Esophagus muscularis mucosa (tissue), 4 donors: ENCODE measurements at regions not wholly inside any gene's neighbourhood (a gene's known extent, or its start where the extent isn't known, plus 50 kb on each side); places are given as distances from the start of the nearest gene placed in this dataset.
A peak's percentile ranks its signal among the peaks of the same experiment; 100 is the strongest.

Experiments used
- DNase-seq: peaks from one replicate; pipeline ENCODE4 v3.0.0-alpha.2; 2017; ENCODE audit errors: extremely low spot score
- H3K27ac ChIP-seq, 4 donors: fragments of 200-600 bp; sonication (generic); replicated peaks in 1 of 4; 1 replicate in 3 of 4; 2 replicates in 1 of 4; pipeline ENCODE4 v1.5.1; 2016 to 2019; ENCODE audit warnings: mild to moderate bottlenecking in 1 of 4
- H3K27me3 ChIP-seq, 4 donors: fragments of 200-600 bp; sonication (generic); one replicate each; pipeline versions ENCODE4 v1.5.1 to v1.6.0; 2016 to 2019
- H3K36me3 ChIP-seq, 4 donors: fragments of 200-600 bp; sonication (generic); one replicate each; pipeline ENCODE4 v1.5.1; 2016 to 2019
- H3K4me1 ChIP-seq, 4 donors: fragments of 200-600 bp; sonication (generic); one replicate each; pipeline ENCODE4 v1.5.1; 2016 to 2019
- H3K4me3 ChIP-seq, 4 donors: fragments of 200-600 bp; sonication (generic); 1 replicate in 2 of 4; 2 replicates in 2 of 4; pipeline ENCODE4 v1.5.1; 2016 to 2019; ENCODE audit warnings: mild to moderate bottlenecking in 4 of 4, moderate library complexity in 1 of 4
- H3K9me3 ChIP-seq, 4 donors: fragments of 200-600 bp; sonication (generic); 1 replicate in 3 of 4; 2 replicates in 1 of 4; pipeline ENCODE4 v1.5.1; 2016 to 2019
- CTCF ChIP-seq, 3 experiments: fragments of 200-600 bp in 2 of 3; fragments of 450-650 bp in 1 of 3; sonication (generic) in 2 of 3; IDR thresholded peaks; one replicate each; pipeline ENCODE4 v1.5.1; 2017 to 2019; ENCODE audit warnings: antibody characterized with exemption in 3 of 3, mild to moderate bottlenecking in 2 of 3, moderate library complexity in 1 of 3
- EP300 ChIP-seq: sonication (generic); formaldehyde crosslinking; IDR thresholded peaks from one replicate; pipeline ENCODE4 v1.6.1; 2017; ENCODE audit warnings: antibody characterized with exemption
- POLR2A ChIP-seq: fragments of 450-650 bp; IDR thresholded peaks from one replicate; pipeline ENCODE4 v1.6.1; 2017; ENCODE audit warnings: antibody characterized with exemption, moderate library complexity, mild to moderate bottlenecking, low read depth
- POLR2AphosphoS5 ChIP-seq, 2 donors: sonication (generic); formaldehyde crosslinking; IDR thresholded peaks; one replicate each; pipeline ENCODE4 v1.6.1; 2017; ENCODE audit warnings: antibody characterized with exemption in 2 of 2
- WGBS: methylation state at CpG from one replicate; pipeline ENCODE4 v1.1.5; 2018; 5-methylcytosine and 5-hydroxymethylcytosine counted together
- intact Hi-C: fragments of 100-400 bp; cut with DNase I; formaldehyde crosslinking; loops from one replicate; pipeline ENCODE4 v1.15.1; 2023

GRCh38 chr10:2111965-2112364 is 374.6 kb upstream of the ADARB2 start:
- WGBS, result 68% methylated on average over 8 of the region's 8 CpGs
- DNase-seq, result peak; percentile 62

GRCh38 chr10:2108496-2108895 is 371.2 kb upstream of the ADARB2 start:
- H3K27ac ChIP-seq, result no peak overlapping the region
- no peaks in the 10 kb centered on the region for H3K27me3 ChIP-seq
- DNase-seq, result no peak
- TF ChIP-seq EP300 (no peak), CTCF (IDR thresholded peaks at IDR 0.05) (no peak), POLR2AphosphoS5 (IDR thresholded peaks at IDR 0.05) (no peak), POLR2A (no peak)
- 94% methylated on average over 1 of the region's 1 CpG for WGBS
- no peak overlapping the region for H3K4me3 ChIP-seq
- intact Hi-C loops, result no loop called here
- H3K4me1 ChIP-seq, result no peaks in the 10 kb centered on the region
- no peaks in the 10 kb centered on the region for H3K36me3 ChIP-seq
- H3K9me3 ChIP-seq, result no peaks in the 10 kb centered on the region

More at GRCh38 chr10:2111965-2112364, 374.6 kb upstream of the ADARB2 start:
- intact Hi-C loops, result no loop called here
- Histone ChIP-seq H3K36me3 (no peaks in the 10 kb centered on the region), H3K4me3 (no peak overlapping the region), H3K27ac (no peak overlapping the region), H3K27me3 (no peaks in the 10 kb centered on the region), H3K4me1 (no peaks in the 10 kb centered on the region), H3K9me3 (peaks cover 0 to 3% (median under 1%) of the 10 kb centered on the region in 4 donors)
- no peak for TF ChIP-seq EP300

- Histone ChIP-seq H3K36me3 (no peaks in the 10 kb centered on the region), H3K4me3 (no peak overlapping the region), H3K9me3 (no peaks in the 10 kb centered on the region), H3K27ac (no peak overlapping the region), H3K27me3 (no peaks in the 10 kb centered on the region), H3K4me1 (no peaks in the 10 kb centered on the region)
- TF ChIP-seq POLR2A (no peak), CTCF (IDR thresholded peaks at IDR 0.05) (no peak), POLR2AphosphoS5 (IDR thresholded peaks at IDR 0.05) (no peak), EP300 (no peak)
- intact Hi-C loops, result no loop called here
- no peak for DNase-seq
- WGBS, result 41% methylated on average over 2 of the region's 2 CpGs
Measured at GRCh38 chr10:2106641-2107040, 369.3 kb upstream of the ADARB2 start.

- TF ChIP-seq EP300 (no peak), POLR2A (no peak), CTCF (IDR thresholded peaks at IDR 0.05) (no peak), POLR2AphosphoS5 (IDR thresholded peaks at IDR 0.05) (no peak)
- H3K4me1 ChIP-seq, result no peaks in the 10 kb centered on the region
- H3K9me3 ChIP-seq, result no peaks in the 10 kb centered on the region
- intact Hi-C loops, result no loop called here
- DNase-seq, result peak; percentile 24
- H3K4me3 ChIP-seq, result no peak overlapping the region
- H3K27me3 ChIP-seq, result peaks cover 0 to 11% (median 0%) of the 10 kb centered on the region in 4 donors
- H3K36me3 ChIP-seq, result no peaks in the 10 kb centered on the region
- no peak overlapping the region for H3K27ac ChIP-seq
- WGBS, result 95% methylated on average over 16 of the region's 16 CpGs
Measured at GRCh38 chr10:2099321-2099720, 362.0 kb upstream of the ADARB2 start.

- TF ChIP-seq EP300, result no peak
- TF ChIP-seq CTCF (IDR thresholded peaks at IDR 0.05), result no peak
- no peak for TF ChIP-seq POLR2AphosphoS5 (IDR thresholded peaks at IDR 0.05)
- no peak for TF ChIP-seq POLR2A
Measured at GRCh38 chr10:2097937-2098336, 360.6 kb upstream of the ADARB2 start.

More at GRCh38 chr10:2097937-2098336, 360.6 kb upstream of the ADARB2 start:
- 87% methylated on average over 10 of the region's 10 CpGs for WGBS
- H3K4me1 ChIP-seq, result no peaks in the 10 kb centered on the region
- DNase-seq, result peak; percentile 72
- no peaks in the 10 kb centered on the region for H3K9me3 ChIP-seq
- H3K36me3 ChIP-seq, result no peaks in the 10 kb centered on the region
- H3K27ac ChIP-seq, result no peak overlapping the region
- no peak overlapping the region for H3K4me3 ChIP-seq
- peaks cover 0 to 11% (median 0%) of the 10 kb centered on the region in 4 donors for H3K27me3 ChIP-seq
- intact Hi-C loops, result no loop called here
